HL-60 (cell line): ENCODE measurements at regions not wholly inside any gene's neighbourhood (a gene's known extent, or its start where the extent isn't known, plus 50 kb on each side); places are given as distances from the start of the nearest gene placed in this dataset.

Experiments
- CTCF ChIP-seq: IDR thresholded peaks from one replicate; pipeline ENCODE4 v1.5.1; 2011; ENCODE audit warnings: low read length, control low read depth, inconsistent platforms; ENCODE audit not compliant: insufficient read depth
- GABPA ChIP-seq: IDR thresholded peaks from 2 replicates; pipeline ENCODE4 v1.6.1; 2012; ENCODE audit warnings: low read depth
- POLR2AphosphoS5 ChIP-seq: IDR thresholded peaks from 2 replicates; pipeline ENCODE4 v1.6.1; 2012; ENCODE audit warnings: low read depth
- TF ChIP-seq, protein P1 (sequence below): IDR thresholded peaks from 2 replicates; pipeline ENCODE4 v1.6.1; 2012; ENCODE audit warnings: low read depth; ENCODE audit not compliant: insufficient replicate concordance

GRCh38 chr3:26114851-26115250 is 325.0 kb downstream of the OXSM start:
- TF ChIP-seq CTCF, result no peak
- no peak for TF ChIP-seq GABPA
- TF ChIP-seq POLR2AphosphoS5, result no peak
- TF ChIP-seq, protein P1, sequence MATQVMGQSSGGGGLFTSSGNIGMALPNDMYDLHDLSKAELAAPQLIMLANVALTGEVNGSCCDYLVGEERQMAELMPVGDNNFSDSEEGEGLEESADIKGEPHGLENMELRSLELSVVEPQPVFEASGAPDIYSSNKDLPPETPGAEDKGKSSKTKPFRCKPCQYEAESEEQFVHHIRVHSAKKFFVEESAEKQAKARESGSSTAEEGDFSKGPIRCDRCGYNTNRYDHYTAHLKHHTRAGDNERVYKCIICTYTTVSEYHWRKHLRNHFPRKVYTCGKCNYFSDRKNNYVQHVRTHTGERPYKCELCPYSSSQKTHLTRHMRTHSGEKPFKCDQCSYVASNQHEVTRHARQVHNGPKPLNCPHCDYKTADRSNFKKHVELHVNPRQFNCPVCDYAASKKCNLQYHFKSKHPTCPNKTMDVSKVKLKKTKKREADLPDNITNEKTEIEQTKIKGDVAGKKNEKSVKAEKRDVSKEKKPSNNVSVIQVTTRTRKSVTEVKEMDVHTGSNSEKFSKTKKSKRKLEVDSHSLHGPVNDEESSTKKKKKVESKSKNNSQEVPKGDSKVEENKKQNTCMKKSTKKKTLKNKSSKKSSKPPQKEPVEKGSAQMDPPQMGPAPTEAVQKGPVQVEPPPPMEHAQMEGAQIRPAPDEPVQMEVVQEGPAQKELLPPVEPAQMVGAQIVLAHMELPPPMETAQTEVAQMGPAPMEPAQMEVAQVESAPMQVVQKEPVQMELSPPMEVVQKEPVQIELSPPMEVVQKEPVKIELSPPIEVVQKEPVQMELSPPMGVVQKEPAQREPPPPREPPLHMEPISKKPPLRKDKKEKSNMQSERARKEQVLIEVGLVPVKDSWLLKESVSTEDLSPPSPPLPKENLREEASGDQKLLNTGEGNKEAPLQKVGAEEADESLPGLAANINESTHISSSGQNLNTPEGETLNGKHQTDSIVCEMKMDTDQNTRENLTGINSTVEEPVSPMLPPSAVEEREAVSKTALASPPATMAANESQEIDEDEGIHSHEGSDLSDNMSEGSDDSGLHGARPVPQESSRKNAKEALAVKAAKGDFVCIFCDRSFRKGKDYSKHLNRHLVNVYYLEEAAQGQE, result no peak
